CD4-positive, alpha-beta T cell treated with Interleukin-17A for 4 hours (primary cell): ENCODE measurements at regions not wholly inside any gene's neighbourhood (a gene's known extent, or its start where the extent isn't known, plus 50 kb on each side); places are given as distances from the start of the nearest gene placed in this dataset.
A peak's percentile ranks its signal among the peaks of the same experiment; 100 is the strongest.

Experiments used
- DNase-seq: peaks from one replicate; pipeline ENCODE4 v3.0.0-alpha.2; 2020; ENCODE audit warnings: mixed read lengths

DNA sequence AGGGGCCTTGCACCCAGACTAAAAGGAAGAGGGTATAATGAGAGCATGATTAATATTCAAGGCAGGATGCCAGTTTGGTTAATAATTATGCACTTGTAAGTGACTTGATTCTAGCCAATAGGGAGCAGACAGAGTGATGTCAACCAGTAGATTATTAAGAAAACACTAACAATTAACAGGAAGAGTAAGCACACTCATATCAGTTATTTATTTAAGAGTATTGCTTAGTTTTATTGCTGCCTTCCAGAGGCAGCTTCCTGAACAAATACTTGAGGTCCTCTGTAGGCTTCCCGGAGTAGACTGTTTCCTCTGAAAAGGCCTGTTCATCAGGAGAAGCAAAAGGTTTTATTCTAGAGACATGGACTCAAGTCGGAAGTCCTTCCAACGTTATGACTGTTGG is 129.1 kb upstream of the AFF2 start:
- no peak for DNase-seq

DNA sequence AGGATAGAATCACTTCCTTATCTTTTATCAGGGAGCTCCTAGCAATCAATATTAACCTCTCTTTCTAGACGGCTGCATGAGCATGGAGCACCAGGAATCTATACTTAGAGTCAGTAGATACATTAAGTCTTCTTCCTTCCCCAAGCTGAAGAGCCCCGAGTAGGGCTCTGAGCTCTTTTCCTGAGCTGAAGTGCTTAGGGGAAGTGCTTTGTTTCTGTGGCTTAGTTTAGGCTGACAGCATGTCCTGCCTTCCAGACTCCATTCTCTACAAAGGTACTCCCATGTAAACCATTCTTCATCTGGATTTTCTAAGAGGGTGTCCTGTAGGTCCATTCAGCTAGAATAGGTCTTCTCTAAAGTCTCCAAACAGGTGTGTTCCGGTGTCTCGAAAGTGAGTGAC is 127.5 kb upstream of the AFF2 start:
- DNase-seq, result no peak

DNA sequence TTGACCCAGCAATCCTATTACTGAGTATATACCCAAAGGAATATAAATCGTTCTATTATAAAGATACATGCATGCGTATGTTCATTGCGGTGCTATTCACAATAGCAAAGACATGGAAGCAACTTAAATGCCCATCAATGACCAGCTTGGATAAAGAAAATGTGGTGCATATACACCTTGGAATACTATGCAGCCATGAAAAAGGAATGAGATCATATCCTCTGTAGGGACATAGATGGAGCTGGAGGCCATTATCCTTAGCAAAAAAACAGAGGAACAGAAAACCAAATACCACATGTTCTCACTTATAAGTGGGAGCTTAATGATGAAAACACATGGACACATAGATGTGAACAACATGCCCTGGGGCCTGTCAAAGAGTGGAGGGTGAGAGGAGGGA is 124.1 kb upstream of the AFF2 start:
- no peak for DNase-seq

DNA sequence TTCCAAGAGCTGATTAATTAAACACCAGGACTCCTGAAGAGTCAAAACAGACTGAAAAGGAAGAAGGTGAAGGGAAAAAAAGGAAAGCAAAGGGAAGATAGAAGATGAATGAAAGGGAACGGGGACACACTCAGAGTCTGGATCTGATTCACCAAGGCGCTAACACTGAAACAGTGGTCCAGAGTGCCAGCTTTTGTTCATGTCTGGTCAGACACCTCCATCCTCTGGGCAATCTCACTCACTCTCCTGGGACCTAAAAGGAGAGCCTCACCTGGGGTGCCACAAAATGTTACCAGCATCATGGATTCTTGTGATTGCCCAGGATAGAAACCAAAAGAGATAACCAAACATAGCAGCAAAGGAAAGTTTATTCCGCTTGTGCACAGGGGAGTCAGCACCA is 120.3 kb upstream of the AFF2 start:
- DNase-seq, result no peak

DNA sequence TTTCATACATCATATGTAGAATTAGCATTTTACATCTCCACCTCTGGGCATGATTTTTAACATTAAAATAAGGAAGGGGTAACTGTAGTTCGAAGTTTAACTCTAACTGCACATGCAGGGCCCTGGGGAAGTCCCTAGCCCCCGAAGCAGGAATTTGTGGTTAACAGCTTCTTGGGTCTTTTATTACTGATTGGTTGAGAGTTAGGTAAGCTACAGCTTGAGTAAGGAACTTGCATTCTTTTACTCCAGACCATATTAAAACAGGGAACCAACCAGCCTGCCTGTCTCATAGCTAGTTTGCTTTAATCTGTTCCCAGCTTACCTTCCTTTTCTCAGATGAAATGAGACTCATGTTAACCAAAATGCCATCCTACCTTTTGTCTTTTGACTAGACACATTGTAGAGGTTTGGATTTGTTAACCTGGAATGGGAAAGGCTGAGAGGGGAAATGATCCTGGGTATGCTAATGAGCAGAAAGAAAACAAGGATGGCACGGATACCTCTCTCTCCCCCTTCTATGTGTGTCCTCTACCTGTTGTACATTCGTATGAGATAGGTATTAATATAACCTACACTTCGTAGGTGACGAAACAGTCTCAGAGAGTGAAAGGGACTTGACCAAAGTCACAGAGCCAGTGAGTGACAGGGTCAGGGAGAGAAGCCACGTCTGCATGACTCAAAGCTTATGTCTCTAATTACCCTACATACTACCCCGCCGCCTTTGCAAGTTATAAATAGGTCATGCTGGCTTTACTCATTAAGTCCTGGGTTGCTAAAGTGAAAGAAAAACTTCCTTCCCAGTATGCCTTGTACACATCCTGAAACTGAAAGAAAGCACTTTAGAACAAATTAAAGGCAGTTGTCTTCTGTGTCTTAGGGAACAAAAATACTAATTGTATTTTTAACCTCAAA is 119.5 kb upstream of the AFF2 start:
- DNase-seq, result peak; percentile 52

DNA sequence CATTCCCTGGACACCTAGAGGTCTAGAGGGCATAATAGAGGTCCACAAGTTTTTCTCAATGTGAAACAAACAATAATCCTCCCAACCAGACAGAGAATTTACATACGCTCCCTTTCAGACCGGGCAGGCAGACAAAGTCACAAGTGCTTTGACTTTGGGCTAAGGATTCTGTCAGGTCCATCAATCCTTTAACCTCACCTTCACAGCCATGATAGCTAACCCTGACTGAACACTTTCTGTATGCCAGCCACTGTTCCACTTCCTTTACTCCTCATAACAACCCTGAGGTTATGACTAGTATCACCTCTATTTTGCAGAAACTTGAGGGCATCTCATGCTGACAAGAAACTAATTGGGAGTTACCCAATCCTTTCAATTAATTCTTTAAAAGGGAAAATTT is 118.8 kb upstream of the AFF2 start:
- no peak for DNase-seq

DNA sequence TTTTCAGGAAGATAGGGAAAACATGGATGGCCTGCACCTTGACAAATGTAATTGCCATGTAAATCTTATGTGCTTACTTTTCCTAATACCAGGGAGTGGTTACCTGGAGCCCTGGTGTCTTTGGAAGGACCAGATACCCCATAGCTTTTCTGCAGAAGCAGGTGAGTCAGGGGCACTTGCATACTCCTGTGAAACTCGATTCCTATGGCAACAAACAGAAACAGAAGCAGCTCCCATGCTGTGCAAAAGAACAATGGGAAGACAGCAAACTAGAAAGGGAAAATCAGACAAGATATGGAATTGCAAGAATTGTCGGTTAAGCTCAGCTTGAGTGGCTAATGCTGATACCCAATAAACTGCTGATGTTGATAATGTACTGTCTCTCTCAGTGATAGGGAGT is 117.4 kb upstream of the AFF2 start:
- no peak for DNase-seq

DNA sequence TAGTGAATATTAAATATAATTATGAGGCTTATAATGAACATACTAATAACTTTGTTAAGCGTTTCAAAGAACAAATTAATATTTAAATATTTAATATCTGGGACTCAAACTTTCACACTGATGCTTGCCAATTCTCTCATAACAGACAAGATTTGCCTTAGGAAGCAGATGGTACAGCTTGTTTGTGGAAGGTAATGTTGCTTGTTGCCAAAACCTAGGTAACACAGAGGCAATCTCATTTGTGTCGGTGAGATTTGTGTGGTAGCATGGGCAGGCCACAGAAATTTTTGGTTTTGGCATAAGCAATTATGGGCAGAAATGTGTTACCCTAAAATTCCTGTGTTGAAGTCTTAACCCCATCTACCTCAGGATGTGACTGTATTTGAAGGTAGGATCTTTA is 114.9 kb upstream of the AFF2 start:
- DNase-seq, result no peak

DNA sequence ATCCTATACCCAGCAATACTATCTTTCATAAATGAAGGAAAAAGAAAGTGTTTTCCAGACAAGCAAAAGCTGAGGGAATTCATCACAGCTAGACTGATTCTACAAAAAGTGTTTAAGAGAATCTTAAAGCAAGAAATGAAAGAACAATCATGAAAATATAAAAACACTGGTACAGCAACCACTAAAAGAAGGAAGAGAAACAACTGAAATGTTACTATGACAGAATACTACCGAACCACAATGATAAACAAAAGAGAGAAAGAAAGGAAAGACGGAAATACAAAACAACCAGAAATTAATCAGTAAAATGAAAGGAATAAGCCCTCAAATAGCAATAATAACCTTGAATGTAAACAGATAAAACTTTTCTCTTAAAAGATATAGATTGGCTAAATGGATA is 110.8 kb upstream of the AFF2 start:
- DNase-seq, result no peak

DNA sequence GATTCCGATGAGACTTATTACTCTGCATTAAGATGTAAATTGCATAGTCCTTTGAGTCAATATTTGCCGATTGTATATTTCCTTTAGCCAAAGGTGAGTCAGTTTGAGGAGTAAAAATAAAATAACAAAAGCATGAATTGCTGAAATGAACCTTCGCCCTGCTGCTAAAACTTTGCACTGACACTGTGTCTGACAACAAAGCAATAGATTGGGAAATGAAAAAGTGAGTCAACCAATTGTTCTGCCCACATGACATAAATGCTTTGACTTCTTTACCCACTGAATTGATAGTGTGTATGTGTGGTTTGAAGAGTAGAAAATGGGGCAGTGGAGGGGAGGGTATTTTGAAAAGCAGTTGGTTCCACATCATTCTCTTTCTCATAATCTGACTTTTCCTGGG is 88.4 kb upstream of the AFF2 start:
- DNase-seq, result no peak

DNA sequence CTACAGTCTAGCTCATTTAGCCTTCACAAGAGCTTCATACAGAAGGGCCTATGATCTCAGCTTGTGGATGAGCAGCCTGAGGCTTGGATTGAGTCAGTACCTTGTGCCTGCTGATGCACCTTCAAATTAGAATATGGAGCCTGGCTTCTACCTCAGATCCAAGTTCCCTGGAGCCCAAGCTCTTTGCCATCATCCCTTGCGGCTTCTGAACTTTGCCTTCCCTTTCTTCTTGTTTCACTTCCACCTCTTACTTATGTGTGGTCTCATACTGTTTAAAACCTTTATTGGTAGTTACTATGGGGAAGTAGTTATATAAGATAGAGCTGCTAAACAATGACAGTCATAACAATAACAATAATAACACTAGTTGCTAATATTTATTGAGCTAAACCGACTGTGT is 84.3 kb upstream of the AFF2 start:
- no peak for DNase-seq

DNA sequence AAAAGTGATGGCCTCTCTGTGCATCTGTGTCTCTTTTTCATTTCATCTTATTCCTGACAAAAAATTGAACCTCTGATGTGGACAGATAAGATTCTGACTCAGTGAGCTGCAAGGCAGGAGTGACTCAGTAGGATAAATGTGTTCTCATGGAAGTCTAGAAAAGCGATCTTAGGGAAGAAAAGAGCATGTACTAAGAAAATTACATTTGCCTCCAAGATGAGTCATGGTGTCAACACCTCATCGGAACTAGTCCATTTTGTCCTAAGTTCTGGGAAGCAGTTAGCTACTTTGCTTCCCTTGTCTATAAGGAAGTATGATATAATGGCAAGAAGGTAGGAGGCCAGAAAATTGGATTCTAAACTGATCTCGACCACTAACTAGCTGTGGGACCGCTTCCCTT is 83.5 kb upstream of the AFF2 start:
- no peak for DNase-seq

DNA sequence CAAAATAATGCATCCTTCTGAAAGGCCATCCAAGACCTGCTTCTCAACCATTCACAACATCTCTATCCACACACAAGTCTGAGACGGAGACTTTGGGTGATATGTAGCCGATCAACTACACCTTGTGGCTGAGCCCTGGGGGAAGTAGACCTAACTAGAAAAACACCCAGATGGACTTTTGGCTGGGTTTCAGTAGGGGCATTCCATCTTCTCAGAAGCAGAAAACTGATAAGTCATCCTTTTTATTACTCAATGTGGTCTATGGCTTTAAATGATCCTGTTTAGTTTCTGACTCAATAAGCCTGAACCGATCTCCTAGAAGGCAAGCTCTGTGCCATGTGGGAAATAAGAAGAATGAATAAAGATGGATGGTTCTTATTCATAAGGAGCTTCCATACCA is 82.5 kb upstream of the AFF2 start:
- no peak for DNase-seq

DNA sequence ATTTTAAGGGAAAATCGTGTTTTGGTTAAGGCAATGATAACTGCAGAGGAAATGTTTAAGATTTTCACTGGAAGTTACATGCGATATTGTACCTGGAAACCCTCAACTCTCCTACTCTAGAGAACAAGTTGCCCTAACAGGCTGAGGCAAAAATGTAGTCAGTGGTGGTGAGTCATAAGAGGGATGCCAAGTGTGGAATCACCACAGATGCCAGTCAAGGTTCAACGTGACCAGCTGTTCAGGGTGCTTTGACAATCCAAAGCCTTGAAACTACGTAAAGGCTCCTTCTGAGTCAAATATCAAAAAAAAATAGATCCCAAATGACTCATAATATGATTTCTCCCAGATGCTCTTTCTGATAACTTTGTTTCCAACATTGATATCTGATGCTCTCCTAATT is 77.9 kb upstream of the AFF2 start:
- no peak for DNase-seq

DNA sequence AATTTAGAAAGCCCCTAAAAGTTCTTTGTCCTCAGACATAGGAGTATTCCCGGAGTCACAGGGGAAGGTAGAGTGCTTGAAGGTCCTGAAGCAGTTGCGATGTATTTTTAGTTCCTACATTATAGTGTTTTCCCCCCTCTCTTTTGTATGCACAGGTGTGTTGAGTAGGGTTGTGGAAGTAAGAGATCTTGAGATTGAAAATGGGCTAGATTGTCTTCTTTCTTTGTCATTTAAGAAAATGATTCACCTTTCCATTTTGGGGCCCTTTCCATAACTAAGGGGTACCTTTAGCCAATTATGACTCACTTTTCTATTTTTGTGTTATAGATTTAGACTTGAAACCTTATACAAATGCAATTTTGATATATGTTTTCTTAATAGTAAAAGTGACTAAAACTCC is 75.8 kb upstream of the AFF2 start:
- no peak for DNase-seq

DNA sequence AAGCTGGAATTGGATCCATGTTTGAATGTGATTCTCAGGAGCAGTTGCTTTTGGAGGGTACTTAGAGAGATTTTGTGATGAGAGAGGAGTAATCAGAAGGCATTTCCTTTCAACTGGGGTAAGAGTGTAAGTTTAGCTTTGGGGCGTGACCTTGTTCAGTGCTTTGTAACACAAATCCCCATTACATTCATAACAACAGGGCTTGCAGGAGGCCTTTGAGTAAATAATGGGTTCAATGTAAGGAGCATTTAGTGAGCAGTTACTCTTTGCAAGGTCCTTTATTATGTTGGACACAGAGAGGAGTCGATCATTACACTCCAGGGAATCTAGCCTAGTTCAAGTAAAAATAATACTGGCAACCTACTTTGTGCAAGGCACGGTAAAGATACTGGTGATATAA is 74.0 kb upstream of the AFF2 start:
- no peak for DNase-seq

DNA sequence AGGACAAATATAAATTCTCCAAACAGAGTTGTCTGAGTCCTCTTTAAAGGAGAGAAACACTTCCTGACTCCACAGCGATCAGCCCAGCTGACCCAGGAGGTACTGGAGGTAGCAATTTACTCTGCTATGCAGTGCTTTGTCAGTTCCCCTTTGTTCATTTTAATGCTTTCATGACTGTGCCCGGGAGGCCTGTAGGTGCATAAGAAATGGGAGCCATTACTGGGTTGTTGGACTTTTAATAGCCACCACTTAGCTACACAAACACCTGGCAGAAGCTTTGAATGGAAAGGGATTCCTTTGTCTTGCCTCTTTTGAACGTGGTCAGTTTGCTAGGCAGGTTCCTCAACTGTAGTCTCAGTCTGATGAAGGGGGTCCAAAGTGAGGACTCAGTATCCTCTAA is 59.0 kb upstream of the AFF2 start:
- no peak for DNase-seq

DNA sequence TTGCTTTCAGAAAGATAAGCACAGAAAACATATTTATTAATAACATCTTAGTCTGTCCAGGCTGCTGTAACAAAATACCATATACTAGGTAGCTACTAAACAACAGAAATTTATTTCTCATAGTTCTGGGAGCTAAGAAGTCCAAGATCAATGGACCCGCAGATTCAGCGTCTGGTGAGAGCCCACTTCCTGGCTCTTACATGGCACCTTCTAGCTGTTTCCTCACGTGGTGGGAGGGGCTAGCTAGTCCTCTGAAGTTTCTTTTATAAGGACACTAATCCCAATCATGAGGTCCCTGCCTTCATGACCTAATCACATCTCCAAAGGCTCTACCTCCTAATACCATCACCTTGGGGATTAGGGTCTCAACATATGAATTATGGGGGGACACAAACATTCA is 57.2 kb upstream of the AFF2 start:
- DNase-seq, result no peak

DNA sequence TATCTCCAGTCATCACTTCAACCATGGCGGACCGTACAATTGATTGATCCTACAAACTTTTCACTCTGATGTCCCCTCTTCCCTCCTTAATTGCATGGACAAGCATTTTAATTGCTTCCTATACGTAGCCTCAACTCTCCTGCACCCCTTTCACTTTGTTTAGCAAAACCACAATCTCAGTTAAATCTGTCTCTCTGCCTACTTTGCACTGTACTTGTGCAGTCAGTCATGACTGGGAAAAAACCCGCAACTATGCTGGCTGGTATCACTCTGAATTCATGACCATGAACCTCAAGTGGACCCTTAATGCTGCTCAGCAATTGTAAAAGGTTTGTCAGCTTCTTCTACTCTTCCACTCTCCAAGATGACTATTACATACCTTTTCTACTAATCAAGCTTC is 51.7 kb upstream of the AFF2 start:
- no peak for DNase-seq
